CD4-positive, alpha-beta memory T cell (primary cell): ENCODE measurements at regions not wholly inside any gene's neighbourhood (a gene's known extent, or its start where the extent isn't known, plus 50 kb on each side); places are given as distances from the start of the nearest gene placed in this dataset.

ENCODE experiments used
- CTCF ChIA-PET: fragments of 350-600 bp; sonication (Branson Sonifier 250); formaldehyde crosslinking; loops from one replicate; lab custom pipeline; 2021; ENCODE audit warnings: inconsistent platforms; ENCODE audit not compliant: partially characterized antibody; lab: Charles Lee
- POLR2A ChIA-PET: fragments of 350-600 bp; sonication (Branson Sonifier 250); formaldehyde crosslinking; loops from one replicate; lab custom pipeline; 2021; ENCODE audit not compliant: partially characterized antibody; lab: Charles Lee
- DNase-seq, 5 donors: peaks; one replicate each; pipeline versions ENCODE4 v3.0.0 to v3.0.0-alpha.2; 2020 to 2022; ENCODE audit warnings: mixed read lengths in 1 of 5
- H3K27ac ChIP-seq: one replicate; pipeline ENCODE4 v1.7.0; 2013; ENCODE audit warnings: low read depth, low read length
- H3K27me3 ChIP-seq: 2 replicates; pipeline ENCODE4 v1.7.0; 2013; ENCODE audit warnings: mild to moderate bottlenecking, low read length, moderate library complexity; ENCODE audit not compliant: insufficient read depth
- H3K36me3 ChIP-seq: 2 replicates; pipeline ENCODE4 v1.7.0; 2013; ENCODE audit warnings: mild to moderate bottlenecking, low read length, moderate library complexity; ENCODE audit not compliant: insufficient read depth
- H3K4me1 ChIP-seq: 2 replicates; pipeline ENCODE4 v1.7.0; 2013; ENCODE audit warnings: mild to moderate bottlenecking, low read length, moderate library complexity; ENCODE audit not compliant: insufficient read depth
- H3K4me3 ChIP-seq, 2 donors: one replicate each; pipeline ENCODE4 v1.7.0; 2013; ENCODE audit warnings: low read length in 2 of 2, mild to moderate bottlenecking in 1 of 2
- H3K9me3 ChIP-seq, 2 donors: one replicate each; pipeline ENCODE4 v1.7.0; 2013; ENCODE audit warnings: low read length in 2 of 2, control low read depth in 1 of 2; ENCODE audit not compliant: control insufficient read depth in 1 of 2
- H3K27ac Mint-ChIP-seq, 7 donors: one replicate each; pipeline ENCODE4 v1.8.0; 2020 to 2021; ENCODE audit warnings: mixed read lengths in 7 of 7, mild to moderate bottlenecking in 6 of 7, inconsistent platforms in 3 of 7, moderate library complexity in 3 of 7
- H3K27me3 Mint-ChIP-seq, 2 donors: one replicate each; pipeline ENCODE4 v1.8.0; 2020 to 2021; ENCODE audit warnings: mixed read lengths in 2 of 2
- H3K36me3 Mint-ChIP-seq, 2 donors: one replicate each; pipeline ENCODE4 v1.8.0; 2020 to 2021; ENCODE audit warnings: mixed read lengths in 2 of 2, inconsistent platforms in 1 of 2, mild to moderate bottlenecking in 1 of 2
- H3K4me1 Mint-ChIP-seq, 4 donors: one replicate each; pipeline ENCODE4 v1.8.0; 2020 to 2021; ENCODE audit warnings: mixed read lengths in 4 of 4, mild to moderate bottlenecking in 1 of 4
- H3K4me3 Mint-ChIP-seq, 8 donors: one replicate each; pipeline ENCODE4 v1.8.0; 2020 to 2021; ENCODE audit warnings: mixed read lengths in 8 of 8, mild to moderate bottlenecking in 7 of 8, moderate library complexity in 6 of 8, inconsistent platforms in 3 of 8
- H3K9me3 Mint-ChIP-seq, 8 donors: one replicate each; pipeline ENCODE4 v1.8.0; 2020 to 2021; ENCODE audit warnings: mixed read lengths in 8 of 8, mild to moderate bottlenecking in 5 of 8, inconsistent platforms in 3 of 8, moderate library complexity in 1 of 8
- intact Hi-C: fragments of 100-400 bp; cut with micrococcal nuclease; formaldehyde crosslinking; loops from one replicate; pipeline ENCODE4 v1.15.1; 2023

DNA sequence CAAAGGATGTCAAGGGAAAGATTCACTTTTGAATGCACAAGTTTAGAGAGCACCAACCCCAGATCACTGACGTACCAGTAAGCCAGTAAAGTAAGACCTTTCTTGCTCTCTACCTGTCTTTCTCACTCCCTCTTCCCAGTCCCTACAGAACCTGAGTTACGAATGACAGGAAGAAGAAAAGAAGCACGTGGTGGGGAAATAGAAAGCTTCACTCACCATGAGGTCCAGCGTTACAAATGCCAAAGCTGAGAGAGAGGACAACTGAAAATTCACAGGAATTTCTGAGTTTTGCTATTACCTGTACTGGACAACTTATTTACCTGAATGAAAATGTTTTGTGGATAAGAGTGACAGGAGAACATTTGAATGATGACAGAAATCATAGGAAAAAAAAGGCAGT lies 133.2 kb upstream of the GBE1 start:
- DNase-seq, result no peak
- peaks cover 0 to 1% of the 10 kb centered on the region in 2 donors for H3K27me3 Mint-ChIP-seq
- POLR2A ChIA-PET, result no interaction called here

DNA sequence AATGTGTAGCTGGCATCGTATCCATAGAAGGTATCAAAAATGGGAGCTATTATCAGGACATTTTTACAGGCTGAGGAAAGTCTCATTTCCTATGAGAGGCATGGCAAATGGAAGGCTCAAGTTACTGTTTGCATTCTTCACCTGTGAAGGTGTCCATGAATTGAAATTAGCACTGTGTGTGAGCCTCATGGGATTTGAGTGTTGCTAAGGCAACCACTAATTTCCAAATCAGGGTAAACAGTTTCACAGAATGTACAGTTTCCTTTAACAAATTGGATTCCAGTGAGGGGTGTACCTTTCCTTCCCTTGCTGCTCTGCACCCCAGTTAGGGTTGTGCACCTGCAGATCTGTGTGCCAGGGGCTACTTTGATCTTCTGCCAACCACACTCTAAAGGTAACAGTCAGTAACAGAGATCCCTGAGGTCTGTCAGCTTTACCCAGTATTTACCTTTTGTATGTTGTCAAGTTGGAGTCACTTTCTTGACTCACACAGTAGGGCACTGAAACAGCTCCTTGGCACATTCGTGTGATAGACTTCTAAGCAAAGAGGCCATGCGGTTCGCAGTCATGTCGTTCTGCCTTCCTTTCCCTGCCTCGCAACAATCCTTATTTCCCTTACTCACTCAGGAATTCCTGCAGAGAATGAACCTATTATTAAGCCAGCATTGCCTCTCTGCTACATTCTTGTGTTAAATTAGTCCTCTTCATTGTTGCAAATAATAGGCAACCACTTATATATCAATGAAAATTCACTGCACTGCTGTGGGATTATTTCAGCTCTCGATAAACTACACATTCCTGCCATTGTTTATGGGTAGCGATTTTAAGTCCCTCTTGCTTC lies 129.8 kb upstream of the GBE1 start:
- H3K4me1 Mint-ChIP-seq, result no peaks in the 10 kb centered on the region
- ChIA-PET CTCF (interaction anchor here (2.3 kb wide), 1 partner anchor 19 kb away, joined by 7 read pairs; no protein-coding TSS in a partner anchor), POLR2A (no interaction called here)
- no peaks in the 10 kb centered on the region for H3K36me3 ChIP-seq
- H3K27me3 ChIP-seq, result no peaks in the 10 kb centered on the region
- H3K9me3 ChIP-seq, result no peaks in the 10 kb centered on the region
- H3K4me1 ChIP-seq, result no peaks in the 10 kb centered on the region
- H3K4me3 ChIP-seq, result no peak overlapping the region
- no peak overlapping the region for H3K27ac Mint-ChIP-seq
- H3K27me3 Mint-ChIP-seq, result no peaks in the 10 kb centered on the region
- intact Hi-C loops, result no loop called here
- no peak for DNase-seq
- no peaks in the 10 kb centered on the region for H3K36me3 Mint-ChIP-seq
- H3K9me3 Mint-ChIP-seq, result peaks cover 0 to 3% (median 0%) of the 10 kb centered on the region in 8 donors
- H3K27ac ChIP-seq, result no peak overlapping the region
- H3K4me3 Mint-ChIP-seq, result no peak overlapping the region

More for the DNA sequence above, 133.2 kb upstream of the GBE1 start:
- peaks cover 0 to 3% (median 0%) of the 10 kb centered on the region in 8 donors for H3K9me3 Mint-ChIP-seq
- H3K27me3 ChIP-seq, result no peaks in the 10 kb centered on the region
- no peaks in the 10 kb centered on the region for H3K4me1 ChIP-seq
- CTCF ChIA-PET, result no interaction called here
- intact Hi-C loops, result no loop called here
- no peak overlapping the region for H3K4me3 Mint-ChIP-seq
- H3K4me3 ChIP-seq, result no peak overlapping the region
- no peak overlapping the region for H3K27ac Mint-ChIP-seq
- H3K27ac ChIP-seq, result no peak overlapping the region
- H3K36me3 ChIP-seq, result no peaks in the 10 kb centered on the region
- H3K4me1 Mint-ChIP-seq, result no peaks in the 10 kb centered on the region
- H3K9me3 ChIP-seq, result no peaks in the 10 kb centered on the region
- no peaks in the 10 kb centered on the region for H3K36me3 Mint-ChIP-seq

DNA sequence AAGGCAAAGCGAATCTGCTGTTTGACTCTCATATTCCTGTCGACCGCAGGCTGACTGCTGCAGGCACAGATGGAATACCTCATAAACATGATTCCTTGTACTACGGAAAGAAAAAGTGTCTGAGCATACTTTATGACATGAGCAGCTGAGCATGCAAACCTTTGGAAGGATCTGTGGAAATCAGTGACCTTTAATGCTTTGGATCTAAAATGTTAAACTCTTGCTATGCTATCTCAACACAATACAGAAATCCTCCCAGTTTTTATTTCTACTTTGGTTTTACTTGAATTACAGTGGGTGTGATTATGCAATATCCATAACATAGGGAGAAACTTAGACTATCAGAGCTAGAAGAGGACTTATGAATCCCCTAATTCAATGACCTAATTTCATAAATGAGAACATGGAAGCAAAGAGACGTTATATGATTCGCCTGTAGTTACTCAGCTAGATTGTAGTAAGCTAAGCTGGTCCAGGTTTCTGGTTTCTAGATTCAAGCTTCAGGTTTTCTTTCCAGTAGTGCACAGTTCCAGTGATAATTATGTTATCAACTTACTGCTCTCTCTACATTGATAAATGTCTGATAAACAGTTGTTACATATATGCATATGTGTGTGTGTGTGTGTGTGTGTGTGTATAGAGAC lies 127.6 kb upstream of the GBE1 start:
- H3K9me3 Mint-ChIP-seq, result peaks cover 0 to 3% (median 0%) of the 10 kb centered on the region in 8 donors
- intact Hi-C loops, result no loop called here
- no peaks in the 10 kb centered on the region for H3K4me1 Mint-ChIP-seq

DNA sequence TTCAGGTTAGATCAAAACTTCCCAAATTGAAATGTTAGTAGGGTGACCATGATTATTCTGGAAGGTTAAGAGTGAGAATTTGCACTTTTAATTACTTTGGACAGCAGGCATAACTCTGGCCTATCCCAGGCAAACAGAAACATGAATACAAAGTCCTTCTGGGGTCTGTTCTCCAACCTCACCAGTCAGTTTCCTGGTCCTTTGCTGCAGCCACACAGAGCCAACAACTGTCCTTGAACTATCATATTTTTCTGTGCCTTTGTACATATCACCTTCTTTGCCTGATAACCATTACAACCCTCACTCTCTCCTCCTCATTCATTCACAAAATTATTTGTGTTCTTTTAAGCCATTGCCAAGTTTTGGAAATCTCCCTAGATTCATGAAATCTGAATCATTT lies 126.0 kb upstream of the GBE1 start:
- intact Hi-C loops, result no loop called here
- CTCF ChIA-PET, result interaction anchor here (0.6 kb wide), 1 partner anchor 44 kb away, joined by 3 read pairs; no protein-coding TSS in a partner anchor
- H3K4me3 Mint-ChIP-seq, result no peak overlapping the region

More for the DNA sequence above, 127.6 kb upstream of the GBE1 start:
- H3K27ac Mint-ChIP-seq, result no peak overlapping the region
- H3K4me1 ChIP-seq, result no peaks in the 10 kb centered on the region
- CTCF ChIA-PET, result interaction anchor here (1.0 kb wide), 1 partner anchor 21 kb away, joined by 3 read pairs; no protein-coding TSS in a partner anchor
- no peaks in the 10 kb centered on the region for H3K36me3 ChIP-seq
- no peaks in the 10 kb centered on the region for H3K36me3 Mint-ChIP-seq
- H3K9me3 ChIP-seq, result no peaks in the 10 kb centered on the region
- POLR2A ChIA-PET, result no interaction called here
- no peaks in the 10 kb centered on the region for H3K27me3 Mint-ChIP-seq
- DNase-seq, result no peak
- no peak overlapping the region for H3K27ac ChIP-seq
- no peak overlapping the region for H3K4me3 Mint-ChIP-seq
- H3K27me3 ChIP-seq, result no peaks in the 10 kb centered on the region
- H3K4me3 ChIP-seq, result no peak overlapping the region

DNA sequence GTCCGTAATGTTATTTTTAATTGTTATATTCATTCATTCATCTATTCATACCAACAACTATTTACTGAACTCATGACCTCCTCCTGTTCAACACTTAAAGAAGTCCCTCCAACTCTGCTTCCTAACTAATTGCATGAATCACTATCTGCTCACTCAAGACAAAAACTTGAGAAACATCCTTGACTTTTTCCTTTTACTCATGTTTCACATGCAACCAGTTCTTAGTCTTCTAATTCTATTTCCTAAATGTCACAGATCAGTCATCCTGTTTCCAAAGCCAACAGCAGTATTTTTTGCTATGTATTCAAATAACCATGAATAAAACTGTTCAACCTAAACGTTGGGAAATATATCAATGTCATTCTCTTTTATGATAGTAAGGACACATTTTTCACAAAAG lies 124.6 kb upstream of the GBE1 start:
- H3K4me1 ChIP-seq, result no peaks in the 10 kb centered on the region
- no peaks in the 10 kb centered on the region for H3K27me3 ChIP-seq
- peaks cover 0 to 8% (median 0%) of the 10 kb centered on the region in 8 donors for H3K9me3 Mint-ChIP-seq
- H3K36me3 Mint-ChIP-seq, result no peaks in the 10 kb centered on the region
- intact Hi-C loops, result no loop called here
- ChIA-PET CTCF (interaction anchor here (1.4 kb wide), 1 partner anchor 23 kb away, joined by 5 read pairs; no protein-coding TSS in a partner anchor), POLR2A (no interaction called here)
- no peak overlapping the region for H3K4me3 Mint-ChIP-seq
- no peak overlapping the region for H3K4me3 ChIP-seq
- DNase-seq, result no peak
- no peak overlapping the region for H3K27ac ChIP-seq
- H3K4me1 Mint-ChIP-seq, result no peaks in the 10 kb centered on the region
- no peaks in the 10 kb centered on the region for H3K36me3 ChIP-seq
- no peaks in the 10 kb centered on the region for H3K9me3 ChIP-seq
- H3K27me3 Mint-ChIP-seq, result no peaks in the 10 kb centered on the region
- no peak overlapping the region for H3K27ac Mint-ChIP-seq

More for the DNA sequence above, 126.0 kb upstream of the GBE1 start:
- H3K9me3 Mint-ChIP-seq, result no peaks in the 10 kb centered on the region
- H3K27ac ChIP-seq, result no peak overlapping the region
- DNase-seq, result no peak
- no peaks in the 10 kb centered on the region for H3K4me1 ChIP-seq
- no peaks in the 10 kb centered on the region for H3K27me3 Mint-ChIP-seq
- H3K36me3 ChIP-seq, result no peaks in the 10 kb centered on the region
- no peaks in the 10 kb centered on the region for H3K27me3 ChIP-seq
- POLR2A ChIA-PET, result no interaction called here
- no peaks in the 10 kb centered on the region for H3K9me3 ChIP-seq
- H3K4me1 Mint-ChIP-seq, result no peaks in the 10 kb centered on the region
- H3K4me3 ChIP-seq, result no peak overlapping the region
- H3K36me3 Mint-ChIP-seq, result no peaks in the 10 kb centered on the region
- H3K27ac Mint-ChIP-seq, result no peak overlapping the region

DNA sequence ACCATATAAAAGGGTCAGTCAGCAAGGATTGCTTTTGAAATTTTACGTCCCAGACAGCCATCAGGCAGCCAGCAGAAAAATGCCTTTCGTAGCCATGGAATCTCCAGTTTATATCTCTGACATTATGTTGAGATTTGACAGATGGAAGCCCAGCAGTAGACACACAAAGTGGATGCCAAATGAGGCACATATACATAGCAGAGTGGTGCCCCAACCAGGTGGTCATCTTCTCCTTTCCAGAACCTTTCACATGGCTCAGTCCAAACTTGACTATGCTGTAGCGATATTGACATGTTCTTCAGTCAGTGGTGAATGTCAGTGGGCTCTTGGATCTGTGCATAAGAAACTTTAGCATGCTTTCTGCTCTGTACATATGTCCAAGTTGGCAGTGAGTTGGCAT lies 123.3 kb upstream of the GBE1 start:
- H3K9me3 Mint-ChIP-seq, result peaks cover 0 to 8% (median 0%) of the 10 kb centered on the region in 8 donors
- H3K27ac Mint-ChIP-seq, result no peak overlapping the region
- Histone ChIP-seq H3K36me3 (no peaks in the 10 kb centered on the region), H3K4me3 (no peak overlapping the region), H3K27me3 (no peaks in the 10 kb centered on the region), H3K27ac (no peak overlapping the region), H3K9me3 (no peaks in the 10 kb centered on the region), H3K4me1 (no peaks in the 10 kb centered on the region)
- H3K4me1 Mint-ChIP-seq, result no peaks in the 10 kb centered on the region
- ChIA-PET POLR2A (no interaction called here), CTCF (interaction anchor here (1.4 kb wide), 1 partner anchor 25 kb away, joined by 5 read pairs; no protein-coding TSS in a partner anchor)
- peaks cover 0 to 1% of the 10 kb centered on the region in 2 donors for H3K27me3 Mint-ChIP-seq
- no peak for DNase-seq
- no peak overlapping the region for H3K4me3 Mint-ChIP-seq
- intact Hi-C loops, result no loop called here
- H3K36me3 Mint-ChIP-seq, result no peaks in the 10 kb centered on the region

DNA sequence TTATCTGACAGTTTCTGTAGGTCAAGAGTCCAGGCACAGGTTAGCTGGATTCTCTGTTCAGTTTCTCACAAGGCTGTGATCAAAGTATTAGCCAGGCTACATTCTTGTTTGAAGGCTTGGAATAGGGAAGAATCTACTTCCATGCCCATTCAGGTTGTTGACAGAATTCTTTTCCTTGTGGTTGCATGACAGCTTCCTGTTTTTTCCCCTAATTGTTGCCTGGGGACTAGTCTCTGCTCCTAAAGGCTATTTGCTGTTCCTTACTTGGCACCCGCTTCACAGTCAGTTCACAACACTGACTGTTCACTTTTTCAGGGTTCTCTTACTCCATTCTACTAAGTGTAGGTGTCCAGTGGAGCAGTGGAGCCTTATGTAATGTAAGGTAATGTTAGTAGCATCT lies 115.4 kb upstream of the GBE1 start:
- H3K36me3 Mint-ChIP-seq, result no peaks in the 10 kb centered on the region
- H3K36me3 ChIP-seq, result no peaks in the 10 kb centered on the region
- H3K27me3 Mint-ChIP-seq, result peaks cover 0 to 1% of the 10 kb centered on the region in 2 donors
- H3K9me3 ChIP-seq, result no peaks in the 10 kb centered on the region
- peaks cover 0 to 7% (median 3%) of the 10 kb centered on the region in 8 donors for H3K9me3 Mint-ChIP-seq
- H3K27ac ChIP-seq, result no peak overlapping the region
- H3K4me3 Mint-ChIP-seq, result no peak overlapping the region
- H3K4me3 ChIP-seq, result no peak overlapping the region
- ChIA-PET CTCF (no interaction called here), POLR2A (no interaction called here)
- intact Hi-C loops, result no loop called here
- H3K4me1 ChIP-seq, result no peaks in the 10 kb centered on the region
- no peak overlapping the region for H3K27ac Mint-ChIP-seq
- no peaks in the 10 kb centered on the region for H3K4me1 Mint-ChIP-seq
- no peak for DNase-seq
- H3K27me3 ChIP-seq, result no peaks in the 10 kb centered on the region
